ENCODE measurements at regions not wholly inside any gene's neighbourhood (a gene's known extent, or its start where the extent isn't known, plus 50 kb on each side); places are given as distances from the start of the nearest gene placed in this dataset.

DNA sequence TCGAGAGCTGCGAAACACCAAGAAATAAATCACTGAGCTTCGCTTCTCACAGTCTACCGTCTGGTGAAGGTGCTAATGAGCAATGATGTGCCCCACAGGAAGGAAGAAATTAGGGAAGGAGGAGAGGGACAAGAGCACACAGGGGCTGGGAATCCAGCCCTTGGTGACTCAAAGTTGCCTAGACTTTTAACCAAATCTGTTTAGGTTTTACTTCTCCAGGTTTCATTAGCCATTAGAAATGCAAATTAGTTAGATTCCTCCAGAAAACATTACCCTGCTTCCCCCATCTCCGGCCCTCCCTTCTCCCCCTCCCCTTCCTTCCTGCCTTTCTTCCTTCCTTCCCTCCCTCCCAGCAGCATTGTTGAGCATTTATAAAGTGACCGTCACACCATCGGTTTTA lies 59.3 kb upstream of the UBE2E1 start:
- DNase-seq (ENCODE audit: low read depth) = no peak

DNA sequence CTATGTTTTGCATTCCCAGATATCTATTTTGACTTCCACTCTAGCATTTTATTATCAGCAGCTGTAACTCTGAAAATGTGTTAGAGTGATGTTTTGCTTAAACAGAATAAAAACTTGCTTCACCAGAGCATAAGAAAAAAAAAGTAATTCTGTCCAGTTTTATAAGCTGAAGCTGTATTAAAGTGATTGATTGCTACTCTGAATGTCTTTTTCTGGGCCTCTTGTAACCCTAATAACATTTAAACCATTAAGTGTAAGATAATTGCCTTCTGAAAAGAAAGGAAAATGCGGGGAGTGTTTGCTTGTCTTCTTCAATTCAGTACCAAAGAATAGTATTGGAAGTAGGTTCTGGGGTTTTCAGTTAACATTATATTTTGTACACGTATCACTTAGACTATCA lies 57.9 kb upstream of the UBE2E1 start:
- no peak for DNase-seq (ENCODE audit: low read depth)

DNA sequence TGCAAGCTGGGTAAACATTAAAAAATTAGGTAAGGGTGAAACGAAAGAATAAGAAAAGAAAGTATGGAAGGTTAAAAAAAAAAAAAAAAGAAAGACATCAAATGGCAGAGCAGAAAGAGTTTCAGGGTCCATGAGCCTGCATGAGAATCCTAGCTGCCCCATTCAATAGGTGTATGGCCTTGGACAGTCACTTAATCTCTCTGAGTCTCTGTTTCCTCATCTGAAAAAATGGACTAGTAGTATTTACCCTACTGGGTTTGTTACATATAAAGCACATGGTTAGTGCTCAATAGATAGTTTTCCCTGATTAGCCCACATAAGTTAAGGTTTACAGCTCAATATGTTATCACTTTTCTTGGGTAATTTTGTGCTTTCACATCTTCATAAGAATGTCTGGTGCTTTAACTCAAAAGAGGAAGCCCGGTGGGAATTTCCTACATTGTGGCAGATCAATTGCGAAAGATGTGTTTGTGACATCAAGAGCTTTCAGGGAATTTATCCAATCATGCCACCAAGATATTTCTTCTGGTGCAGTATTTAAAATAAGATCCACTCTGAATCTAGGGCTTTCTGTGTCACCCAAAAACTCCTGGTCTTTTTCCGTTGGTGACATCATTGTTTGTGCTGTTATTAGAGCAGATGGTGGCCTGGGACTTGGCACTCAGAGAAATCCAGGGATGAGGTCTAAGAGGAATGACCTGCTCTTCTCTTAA lies 57.2 kb upstream of the UBE2E1 start:
- no peak for DNase-seq (ENCODE audit: low read depth)

DNA sequence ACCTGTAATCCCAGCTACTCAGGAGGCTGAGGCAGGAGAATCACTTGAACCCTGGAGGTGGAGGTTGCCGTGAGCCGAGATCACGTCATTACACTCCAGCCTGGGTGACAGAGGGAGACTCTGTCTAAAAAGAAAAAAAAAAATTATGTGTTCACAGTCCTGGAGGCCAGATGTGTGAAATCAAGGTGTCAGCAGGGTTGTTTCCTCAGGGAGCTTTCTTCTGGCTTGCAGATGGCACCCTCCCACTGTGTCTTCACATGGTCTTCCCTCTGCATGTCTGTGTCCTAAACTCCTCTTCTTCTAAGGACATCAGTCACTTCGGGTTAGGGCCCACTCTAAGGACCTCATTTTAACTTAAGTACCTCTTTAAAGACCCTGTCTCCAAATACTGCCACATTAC lies 56.1 kb upstream of the UBE2E1 start:
- no peak for DNase-seq (ENCODE audit: low read depth)

DNA sequence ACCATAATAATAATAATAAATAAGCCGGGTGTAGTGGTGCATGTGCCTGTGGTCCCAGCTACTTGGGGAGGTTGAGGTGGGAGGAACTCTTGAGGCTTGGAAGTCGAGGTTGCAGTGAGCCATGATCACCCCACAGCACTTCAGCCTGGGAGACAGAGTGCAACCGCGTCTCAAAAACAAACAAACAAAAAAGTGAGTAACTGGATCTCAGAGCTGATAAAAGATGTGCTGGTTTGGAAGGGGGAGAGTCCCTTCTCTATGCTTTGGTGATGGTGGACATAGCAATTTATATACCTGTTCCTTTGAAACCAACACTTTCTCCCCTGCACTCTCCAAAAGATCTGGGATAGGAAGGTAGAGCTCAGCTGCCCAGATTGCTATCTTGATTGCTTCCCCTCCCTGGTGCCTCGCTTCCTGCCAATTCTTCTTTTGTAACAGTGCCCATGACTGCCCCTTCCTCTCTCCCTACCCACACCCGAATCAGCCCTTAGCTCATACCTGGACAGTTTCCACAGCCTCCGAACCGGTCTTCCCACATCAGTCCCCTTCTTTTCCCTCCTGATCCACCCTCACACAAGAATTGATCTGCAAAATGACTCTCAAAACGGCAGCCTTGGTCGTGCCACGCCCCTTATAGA lies 55.1 kb upstream of the UBE2E1 start:
- no peak for DNase-seq (ENCODE audit: low read depth)

DNA sequence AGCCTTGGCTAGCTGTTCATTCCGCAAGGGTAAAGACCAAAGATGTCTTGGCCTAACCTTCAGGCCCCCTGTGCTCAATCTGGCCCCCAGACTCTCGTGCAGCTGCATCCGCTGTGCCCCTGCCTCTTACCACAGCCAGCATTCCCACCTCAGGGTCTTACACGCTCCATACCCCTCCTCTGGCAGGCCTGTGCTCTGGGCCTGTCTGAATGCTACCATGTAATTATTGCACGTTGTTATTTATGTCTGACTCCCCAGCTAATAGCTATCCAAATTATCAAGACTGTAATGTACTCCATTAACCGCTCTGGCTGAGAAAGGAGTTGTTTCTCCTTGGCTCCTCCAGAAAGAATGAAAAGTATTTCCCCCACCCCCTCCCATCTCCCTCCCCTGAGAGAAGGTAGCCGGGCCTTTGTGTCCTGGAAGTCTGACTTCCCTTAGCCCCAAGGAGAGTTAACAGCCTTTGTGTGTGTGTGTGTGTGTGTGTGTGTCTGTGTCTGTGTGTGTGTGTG lies 54.5 kb upstream of the UBE2E1 start:
- DNase-seq (ENCODE audit: low read depth) = no peak

DNA sequence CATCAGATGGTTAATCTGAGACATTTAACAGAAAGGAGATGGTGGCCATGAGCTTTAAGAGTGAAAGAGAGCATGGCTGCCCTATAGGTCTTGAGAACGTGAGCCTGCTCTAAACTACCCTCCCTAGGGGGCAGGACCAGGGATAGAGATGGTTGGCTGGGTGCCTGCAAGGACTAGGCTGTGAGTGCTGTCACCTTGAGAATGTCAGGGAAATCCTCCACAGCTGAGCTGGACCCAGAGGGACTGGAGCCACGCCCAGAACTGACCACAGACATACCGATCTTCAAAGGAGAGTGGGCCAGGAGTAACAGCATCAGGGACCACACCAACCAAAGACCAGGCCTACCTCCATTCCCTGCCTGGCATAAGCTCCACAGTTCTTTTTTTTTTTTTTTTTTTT lies 53.6 kb upstream of the UBE2E1 start:
- no peak for DNase-seq (ENCODE audit: low read depth)

DNA sequence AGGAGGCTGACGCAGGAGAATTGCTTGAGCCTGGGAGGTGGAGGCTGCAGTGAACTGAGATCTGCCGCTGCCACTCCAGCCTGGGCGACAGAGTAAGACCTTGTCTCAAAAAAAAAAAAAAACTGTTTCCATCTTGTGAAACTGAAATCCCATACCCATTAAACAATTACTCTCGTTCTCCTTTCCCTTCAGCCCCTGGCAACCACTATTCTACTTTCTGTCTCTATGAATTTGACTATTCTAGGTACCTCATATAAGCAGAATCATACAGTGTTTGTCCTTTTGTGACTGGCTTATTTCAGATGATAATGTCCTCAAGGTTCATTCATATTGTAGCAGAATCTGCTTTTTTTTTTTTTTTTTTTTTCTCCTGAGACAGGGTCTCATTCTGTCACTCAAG lies 51.5 kb upstream of the UBE2E1 start:
- no peak for DNase-seq (ENCODE audit: low read depth)

Data from stromal cell of bone marrow (primary cell).